IMR-90 (cell line): ENCODE measurements at regions not wholly inside any gene's neighbourhood (a gene's known extent, or its start where the extent isn't known, plus 50 kb on each side); places are given as distances from the start of the nearest gene placed in this dataset.

Experiments
- ATAC-seq: fragments of 200-7000 bp; cut with Tn5 transposase; 2 replicates; pipeline ENCODE4 v1.9.1; 2020; ENCODE audit warnings: low read depth, mild to moderate bottlenecking, moderate library complexity
- BruUV-seq: library from RNA; stranded (reverse); fragments of 400-500 nt; replicated peaks from 2 replicates; lab custom pipeline; 2021; lab: Mats Ljungman, UMichigan
- CTCF ChIA-PET: fragments of 300-600 bp; formaldehyde crosslinking; extraction: SDS; loops from one replicate; lab custom pipeline; 2021; ENCODE audit warnings: antibody characterized with exemption; lab: Yijun Ruan, JAX
- POLR2A ChIA-PET: fragments of 300-600 bp; sonication (Branson Sonifier 250); formaldehyde crosslinking; loops from one replicate; lab custom pipeline; 2022; ENCODE audit warnings: antibody characterized with exemption; ENCODE audit not compliant: unreplicated experiment; lab: Charles Lee
- DNase-seq: peaks from one replicate; pipeline ENCODE4 v3.0.0; 2013
- H2AFZ ChIP-seq: replicated peaks from 2 replicates; pipeline ENCODE3; 2013; ENCODE audit warnings: low read length, mild to moderate bottlenecking; ENCODE audit not compliant: poor library complexity
- H2AK5ac ChIP-seq: 2 replicates; pipeline ENCODE4 v1.6.1; 2013; ENCODE audit warnings: low read depth, low read length, inconsistent platforms
- H2AK9ac ChIP-seq: replicated peaks from 2 replicates; pipeline ENCODE3; 2013; ENCODE audit warnings: mild to moderate bottlenecking, low read depth, low read length, moderate library complexity; ENCODE audit not compliant: poor library complexity
- H2BK120ac ChIP-seq: 2 replicates; pipeline ENCODE4 v1.6.1; 2013; ENCODE audit warnings: low read depth, low read length, inconsistent platforms
- H2BK15ac ChIP-seq: 3 replicates; pipeline ENCODE4 v1.6.1; 2013; ENCODE audit warnings: low read depth, low read length, inconsistent platforms
- H2BK20ac ChIP-seq: 2 replicates; pipeline ENCODE4 v1.6.1; 2013; ENCODE audit warnings: low read depth, mild to moderate bottlenecking, inconsistent platforms, low read length, moderate library complexity
- H2BK5ac ChIP-seq: 2 replicates; pipeline ENCODE4 v1.6.1; 2013; ENCODE audit warnings: mild to moderate bottlenecking, low read depth, low read length, inconsistent platforms; ENCODE audit not compliant: poor library complexity, severe bottlenecking
- H3K14ac ChIP-seq: replicated peaks from 2 replicates; pipeline ENCODE4 v1.6.1; 2013; ENCODE audit warnings: low read depth, low read length, inconsistent platforms
- H3K18ac ChIP-seq: 2 replicates; pipeline ENCODE4 v1.6.1; 2013; ENCODE audit warnings: low read depth, low read length, control low read depth
- H3K23ac ChIP-seq: 2 replicates; pipeline ENCODE4 v1.6.1; 2013; ENCODE audit warnings: low read depth, low read length, inconsistent platforms
- H3K27ac ChIP-seq: 2 replicates; pipeline ENCODE4 v1.5.1; 2013; ENCODE audit warnings: mild to moderate bottlenecking, control low read depth, low read length; ENCODE audit not compliant: insufficient read depth
- H3K27me3 ChIP-seq: 2 replicates; pipeline ENCODE4 v1.6.1; 2013; ENCODE audit warnings: low read length; ENCODE audit not compliant: control insufficient read depth, insufficient read depth
- H3K36me3 ChIP-seq: 2 replicates; pipeline ENCODE4 v1.6.1; 2013; ENCODE audit warnings: low read length, mixed read lengths; ENCODE audit not compliant: control insufficient read depth, insufficient read depth
- H3K4ac ChIP-seq: 2 replicates; pipeline ENCODE4 v1.6.1; 2013; ENCODE audit warnings: low read depth, low read length, inconsistent platforms
- H3K4me1 ChIP-seq: 2 replicates; pipeline ENCODE4 v1.6.1; 2013; ENCODE audit warnings: low read length, mixed read lengths; ENCODE audit not compliant: control insufficient read depth, insufficient read depth
- H3K4me2 ChIP-seq: 2 replicates; pipeline ENCODE4 v1.6.1; 2013; ENCODE audit warnings: low read depth, mild to moderate bottlenecking, control low read depth, low read length, moderate library complexity
- H3K4me3 ChIP-seq: 2 replicates; pipeline ENCODE4 v1.5.1; 2013; ENCODE audit warnings: low read depth, mild to moderate bottlenecking, control low read depth, low read length, moderate library complexity; ENCODE audit not compliant: insufficient read depth
- H3K56ac ChIP-seq: 2 replicates; pipeline ENCODE4 v1.6.1; 2013; ENCODE audit warnings: low read length, inconsistent platforms; ENCODE audit not compliant: insufficient read depth; ENCODE audit errors: extremely low read depth
- H3K79me1 ChIP-seq, 2 experiments: 2 replicates each; pipeline ENCODE4 v1.6.1; 2013; ENCODE audit warnings: low read length in 2 of 2, inconsistent platforms in 1 of 2, low read depth in 1 of 2
- H3K9ac ChIP-seq: 2 replicates; pipeline ENCODE4 v1.6.1; 2013; ENCODE audit warnings: low read depth, low read length, control low read depth
- H3K9me1 ChIP-seq: 2 replicates; pipeline ENCODE4 v1.6.1; 2013; ENCODE audit warnings: low read length, inconsistent platforms; ENCODE audit not compliant: insufficient read depth
- H3K9me3 ChIP-seq: 2 replicates; pipeline ENCODE4 v1.6.1; 2013; ENCODE audit warnings: low read length; ENCODE audit not compliant: control insufficient read depth, insufficient read depth
- H4K20me1 ChIP-seq: 2 replicates; pipeline ENCODE4 v1.6.1; 2013; ENCODE audit warnings: low read length, inconsistent platforms; ENCODE audit not compliant: insufficient read depth
- H4K5ac ChIP-seq: 2 replicates; pipeline ENCODE4 v1.6.1; 2013; ENCODE audit warnings: mild to moderate bottlenecking, low read depth, low read length, control low read depth
- H4K8ac ChIP-seq, 2 experiments: 2 replicates each; pipeline ENCODE4 v1.6.1; 2013; ENCODE audit warnings: low read depth in 2 of 2, low read length in 2 of 2, control low read depth in 1 of 2, inconsistent platforms in 1 of 2
- H4K91ac ChIP-seq: 2 replicates; pipeline ENCODE4 v1.6.1; 2013; ENCODE audit warnings: low read depth, low read length, inconsistent platforms; ENCODE audit not compliant: insufficient read depth
- BHLHE40 ChIP-seq: fragments of 150-350 bp; IDR thresholded peaks from 2 replicates; pipeline ENCODE4 v1.6.1; 2016; ENCODE audit warnings: mild to moderate bottlenecking, low read depth, low read length
- CHD1 ChIP-seq: IDR thresholded peaks from 2 replicates; pipeline ENCODE4 v1.6.1; 2012; ENCODE audit warnings: low read depth, low read length, improper control_type of control experiment
- ELK1 ChIP-seq: fragments of 150-350 bp; IDR thresholded peaks from 2 replicates; pipeline ENCODE4 v1.6.1; 2016; ENCODE audit warnings: low read depth, mild to moderate bottlenecking, low read length, moderate library complexity, borderline replicate concordance
- RAD21 ChIP-seq: IDR thresholded peaks from 2 replicates; pipeline ENCODE4 v1.6.1; 2012; ENCODE audit warnings: low read length, improper control_type of control experiment
- WGBS, 2 experiments: methylation state at CpG; one replicate each; pipeline versions ENCODE4 v1.1.5 to v1.1.7; 2013; ENCODE audit warnings: missing lambda C conversion rate in 2 of 2; ENCODE audit not compliant: insufficient read length in 1 of 2; ENCODE audit errors: extremely low coverage in 2 of 2; 5-methylcytosine and 5-hydroxymethylcytosine counted together
- dilution Hi-C: fragments of 300-500 bp; cut with HindIII; formaldehyde crosslinking; loops from one replicate; pipeline ENCODE4 v1.14.3; 2018; ENCODE audit warnings: low sequenced_read_pairs; ENCODE audit not compliant: unreplicated experiment
- in situ Hi-C: fragments of 300-500 bp; cut with MboI; formaldehyde crosslinking; loops from 3 replicates; pipeline ENCODE4 v1.14.3; 2019; ENCODE audit warnings: low sequenced_read_pairs, inconsistent platforms, mixed read lengths
- intact Hi-C: fragments of 100-400 bp; cut with micrococcal nuclease; formaldehyde crosslinking; loops from 2 replicates; pipeline ENCODE4 v1.10.0; 2022

DNA sequence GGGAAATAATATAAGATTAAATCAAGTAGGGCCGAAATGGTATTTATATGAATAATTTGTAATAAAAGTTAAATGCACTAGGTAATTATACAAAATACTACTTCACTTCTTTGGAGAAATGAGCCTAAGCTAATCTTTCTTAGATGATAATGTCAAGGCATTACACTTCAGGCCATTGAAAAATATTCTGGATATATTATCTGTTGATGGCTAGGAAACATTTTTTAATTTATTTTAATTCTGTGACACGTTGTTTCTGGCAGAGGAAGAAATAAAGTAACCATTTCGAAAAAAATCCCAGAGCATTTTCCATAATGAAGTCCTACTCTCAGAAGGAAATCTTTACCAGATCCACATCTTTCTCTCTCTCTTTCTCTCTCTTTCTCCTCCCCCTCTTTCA, 133.9 kb downstream of the MMUT start:
- H2BK15ac ChIP-seq = no peak overlapping the region
- no peak overlapping the region for H3K23ac ChIP-seq
- ATAC-seq = no peak
- no peak overlapping the region for H2BK20ac ChIP-seq
- H3K9me1 ChIP-seq = peaks cover 4% of the 10 kb centered on the region
- no peak overlapping the region for H3K27ac ChIP-seq
- H3K9me3 ChIP-seq = no peaks in the 10 kb centered on the region
- H2AK9ac ChIP-seq = no peak overlapping the region
- ChIA-PET POLR2A (no interaction called here), CTCF (no interaction called here)
- H2BK120ac ChIP-seq = no peak overlapping the region
- H3K4me2 ChIP-seq = no peak overlapping the region
- H4K91ac ChIP-seq = no peak overlapping the region
- no peak overlapping the region for H3K4ac ChIP-seq
- dilution Hi-C loops (no loop called here), intact Hi-C loops (no loop called here), in situ Hi-C loops (no loop called here)
- no peak overlapping the region for H4K5ac ChIP-seq
- H3K4me3 ChIP-seq = no peak overlapping the region
- H4K20me1 ChIP-seq = no peaks in the 10 kb centered on the region
- H3K9ac ChIP-seq = no peak overlapping the region
- H3K4me1 ChIP-seq = no peaks in the 10 kb centered on the region; the same call in 1 of the 2 replicates
- no peak overlapping the region for H3K14ac ChIP-seq
- TF ChIP-seq CHD1 (no peak), BHLHE40 (no peak), ELK1 (no peak), RAD21 (no peak)
- no peak overlapping the region for H3K56ac ChIP-seq
- DNase-seq = no peak
- H2AK5ac ChIP-seq = no peak overlapping the region
- H3K79me1 ChIP-seq = no peaks in the 10 kb centered on the region
- no peak overlapping the region for H2AFZ ChIP-seq
- 45 to 73% methylated on average over 1 of the region's 3 CpGs for WGBS, 2 experiments
- H3K27me3 ChIP-seq = no peaks in the 10 kb centered on the region
- H3K36me3 ChIP-seq = no peaks in the 10 kb centered on the region
- no peak overlapping the region; a peak in 1 of 4 replicates for H4K8ac ChIP-seq
- BruUV-seq = no TSS peak
- no peak overlapping the region for H3K18ac ChIP-seq
- H2BK5ac ChIP-seq = no peak overlapping the region
